ENCODE measurements at regions not wholly inside any gene's neighbourhood (a gene's known extent, or its start where the extent isn't known, plus 50 kb on each side); places are given as distances from the start of the nearest gene placed in this dataset.
"Not testable (repeated sequence)": the region's sequence is repeated elsewhere in the genome, so short reads cannot be mapped to it uniquely, and the experiment has no call there.

- Mint-ChIP-seq H3K27me3 (ENCODE audit: unreplicated experiment) (no peaks in the 10 kb centered on the region), H3K4me3 (ENCODE audit: low read depth, unreplicated experiment) (no peak overlapping the region), H3K9me3 (ENCODE audit: low read depth, unreplicated experiment) (peaks cover 12% of the 10 kb centered on the region), H3K4me1 (ENCODE audit: low read depth, unreplicated experiment) (no peaks in the 10 kb centered on the region), H3K27ac (ENCODE audit: unreplicated experiment) (no peak overlapping the region), H3K36me3 (ENCODE audit: insufficient read depth, unreplicated experiment) (no peaks in the 10 kb centered on the region)
- DNase-seq, result no peak
- BruUV-seq (replicated peaks), result no TSS peak
- no peak for TF ChIP-seq CTCF (IDR thresholded peaks at IDR 0.05; ENCODE audit: unreplicated experiment)
- CTCF ChIA-PET, result no interaction called here
- intact Hi-C loops (cut with micrococcal nuclease; ENCODE audit: unreplicated experiment), result no loop called here
Observed at GRCh38 chr2:33704406-33704855, 105.3 kb upstream of the FAM98A start.

- CTCF ChIA-PET, result no interaction called here
- no TSS peak for BruUV-seq (replicated peaks)
- Mint-ChIP-seq H3K27me3 (ENCODE audit: unreplicated experiment) (no peaks in the 10 kb centered on the region), H3K27ac (ENCODE audit: unreplicated experiment) (no peak overlapping the region), H3K36me3 (ENCODE audit: insufficient read depth, unreplicated experiment) (no peaks in the 10 kb centered on the region), H3K4me1 (ENCODE audit: low read depth, unreplicated experiment) (no peaks in the 10 kb centered on the region), H3K9me3 (ENCODE audit: low read depth, unreplicated experiment) (peaks cover 23% of the 10 kb centered on the region), H3K4me3 (ENCODE audit: low read depth, unreplicated experiment) (no peak overlapping the region)
- intact Hi-C loops (cut with micrococcal nuclease; ENCODE audit: unreplicated experiment), result no loop called here
- no peak for DNase-seq
- no peak for TF ChIP-seq CTCF (IDR thresholded peaks at IDR 0.05; ENCODE audit: unreplicated experiment)
Observed at GRCh38 chr2:33696234-33696633, 97.1 kb upstream of the FAM98A start.

GRCh38 chr2:33694904-33695303, 95.8 kb upstream of the FAM98A start:
- H3K27ac Mint-ChIP-seq (ENCODE audit: unreplicated experiment), result no peak overlapping the region
- CTCF ChIA-PET, result no interaction called here
- no peak overlapping the region for H3K4me3 Mint-ChIP-seq (ENCODE audit: low read depth, unreplicated experiment)
- BruUV-seq (replicated peaks), result no TSS peak
- no peaks in the 10 kb centered on the region for H3K36me3 Mint-ChIP-seq (ENCODE audit: insufficient read depth, unreplicated experiment)
- H3K9me3 Mint-ChIP-seq (ENCODE audit: low read depth, unreplicated experiment), result peaks cover 26% of the 10 kb centered on the region
- TF ChIP-seq CTCF (IDR thresholded peaks at IDR 0.05; ENCODE audit: unreplicated experiment), result no peak
- DNase-seq, result no peak
- H3K4me1 Mint-ChIP-seq (ENCODE audit: low read depth, unreplicated experiment), result no peaks in the 10 kb centered on the region
- no peaks in the 10 kb centered on the region for H3K27me3 Mint-ChIP-seq (ENCODE audit: unreplicated experiment)
- intact Hi-C loops (cut with micrococcal nuclease; ENCODE audit: unreplicated experiment), result no loop called here

GRCh38 chr2:33690686-33691085, 91.6 kb upstream of the FAM98A start:
- H3K4me1 Mint-ChIP-seq (ENCODE audit: low read depth, unreplicated experiment); H3K4me3 Mint-ChIP-seq (ENCODE audit: low read depth, unreplicated experiment); H3K27ac Mint-ChIP-seq (ENCODE audit: unreplicated experiment); CTCF ChIA-PET; H3K27me3 Mint-ChIP-seq (ENCODE audit: unreplicated experiment); DNase-seq; H3K36me3 Mint-ChIP-seq (ENCODE audit: insufficient read depth, unreplicated experiment); intact Hi-C loops (cut with micrococcal nuclease; ENCODE audit: unreplicated experiment); BruUV-seq (replicated peaks): not testable (repeated sequence)
- peaks cover 28% of the 10 kb centered on the region for H3K9me3 Mint-ChIP-seq (ENCODE audit: low read depth, unreplicated experiment)

- no peaks in the 10 kb centered on the region for H3K4me1 Mint-ChIP-seq (ENCODE audit: low read depth, unreplicated experiment)
- H3K27me3 Mint-ChIP-seq (ENCODE audit: unreplicated experiment), result no peaks in the 10 kb centered on the region
- no peaks in the 10 kb centered on the region for H3K9me3 Mint-ChIP-seq (ENCODE audit: low read depth, unreplicated experiment)
- H3K36me3 Mint-ChIP-seq (ENCODE audit: insufficient read depth, unreplicated experiment), result no peaks in the 10 kb centered on the region
- no peak overlapping the region for H3K27ac Mint-ChIP-seq (ENCODE audit: unreplicated experiment)
- no peak for TF ChIP-seq CTCF (IDR thresholded peaks at IDR 0.05; ENCODE audit: unreplicated experiment)
- H3K4me3 Mint-ChIP-seq (ENCODE audit: low read depth, unreplicated experiment), result no peak overlapping the region
- intact Hi-C loops (cut with micrococcal nuclease; ENCODE audit: unreplicated experiment), result no loop called here
- CTCF ChIA-PET, result no interaction called here
- BruUV-seq (replicated peaks), result no TSS peak
- DNase-seq, result no peak
Observed at GRCh38 chr2:33681364-33681757, 82.3 kb upstream of the FAM98A start.
